Upper lobe of right lung (tissue), 1 donor: ENCODE measurements at regions not wholly inside any gene's neighbourhood (a gene's known extent, or its start where the extent isn't known, plus 50 kb on each side); places are given as distances from the start of the nearest gene placed in this dataset.

Source experiments
- ATAC-seq: fragments of 200-7000 bp; cut with Tn5 transposase; one replicate; pipeline ENCODE4 v1.9.1; 2020; ENCODE audit warnings: mild to moderate bottlenecking, moderate library complexity
- DNase-seq: peaks from one replicate; pipeline ENCODE4 v3.0.0-alpha.2; 2020
- H3K27ac ChIP-seq: fragments of 200-600 bp; one replicate; pipeline ENCODE4 v1.8.0; 2022
- H3K27me3 ChIP-seq: fragments of 200-600 bp; one replicate; pipeline ENCODE4 v1.8.0; 2022; ENCODE audit warnings: mild to moderate bottlenecking
- H3K36me3 ChIP-seq: fragments of 200-600 bp; one replicate; pipeline ENCODE4 v1.8.0; 2022
- H3K4me1 ChIP-seq: fragments of 200-600 bp; one replicate; pipeline ENCODE4 v1.8.0; 2022
- H3K4me3 ChIP-seq: fragments of 200-600 bp; one replicate; pipeline ENCODE4 v1.8.0; 2022; ENCODE audit warnings: mild to moderate bottlenecking
- H3K9me3 ChIP-seq: fragments of 200-600 bp; one replicate; pipeline ENCODE4 v1.8.0; 2022
- CTCF ChIP-seq: fragments of 200-600 bp; IDR thresholded peaks from one replicate; pipeline ENCODE4 v1.8.0; 2022; ENCODE audit warnings: antibody characterized with exemption
- intact Hi-C: fragments of 100-400 bp; cut with DNase I; formaldehyde crosslinking; loops from one replicate; pipeline ENCODE4 v1.11.0; 2022
- donor health status: DM: no; HTN: yes; CAD: no; lungs with severe emphysema.

GRCh38 chr13:63195726-63196125, 1780.1 kb upstream of the PCDH20 start:
- Histone ChIP-seq H3K9me3 (no peaks in the 10 kb centered on the region), H3K4me1 (peaks cover 4% of the 10 kb centered on the region), H3K27ac (no peak overlapping the region), H3K27me3 (no peaks in the 10 kb centered on the region), H3K36me3 (no peaks in the 10 kb centered on the region), H3K4me3 (no peak overlapping the region)
- intact Hi-C loops, result no loop called here
- TF ChIP-seq CTCF, result no peak
- ATAC-seq, result no peak
- no peak for DNase-seq

- no peak overlapping the region for H3K27ac ChIP-seq
- H3K27me3 ChIP-seq, result no peaks in the 10 kb centered on the region
- no peak for DNase-seq
- no peaks in the 10 kb centered on the region for H3K4me1 ChIP-seq
- intact Hi-C loops, result no loop called here
- no peak for TF ChIP-seq CTCF
- no peak for ATAC-seq
- H3K9me3 ChIP-seq, result no peaks in the 10 kb centered on the region
- H3K36me3 ChIP-seq, result no peaks in the 10 kb centered on the region
- H3K4me3 ChIP-seq, result no peak overlapping the region
Measured at GRCh38 chr13:63190742-63191141, 1775.1 kb upstream of the PCDH20 start.

- intact Hi-C loops, result no loop called here
- Histone ChIP-seq H3K27me3 (no peaks in the 10 kb centered on the region), H3K27ac (no peak overlapping the region), H3K4me1 (no peaks in the 10 kb centered on the region), H3K4me3 (no peak overlapping the region), H3K9me3 (no peaks in the 10 kb centered on the region), H3K36me3 (no peaks in the 10 kb centered on the region)
- no peak for TF ChIP-seq CTCF
- no peak for ATAC-seq
- DNase-seq, result no peak
Measured at GRCh38 chr13:63190219-63190618, 1774.6 kb upstream of the PCDH20 start.

- H3K27ac ChIP-seq, result no peak overlapping the region
- no peak for TF ChIP-seq CTCF
- no peaks in the 10 kb centered on the region for H3K36me3 ChIP-seq
- ATAC-seq (no peak), DNase-seq (no peak)
- no peak overlapping the region for H3K4me3 ChIP-seq
- no peaks in the 10 kb centered on the region for H3K27me3 ChIP-seq
- H3K9me3 ChIP-seq, result no peaks in the 10 kb centered on the region
- H3K4me1 ChIP-seq, result no peaks in the 10 kb centered on the region
- intact Hi-C loops, result no loop called here
Measured at GRCh38 chr13:63189712-63190111, 1774.1 kb upstream of the PCDH20 start.

- no peak for DNase-seq
- Histone ChIP-seq H3K4me3 (no peak overlapping the region), H3K36me3 (no peaks in the 10 kb centered on the region), H3K4me1 (no peaks in the 10 kb centered on the region), H3K27me3 (no peaks in the 10 kb centered on the region), H3K27ac (no peak overlapping the region), H3K9me3 (no peaks in the 10 kb centered on the region)
- no peak for ATAC-seq
- TF ChIP-seq CTCF, result no peak
- intact Hi-C loops, result no loop called here
Measured at GRCh38 chr13:63184693-63185092, 1769.0 kb upstream of the PCDH20 start.

GRCh38 chr13:63175536-63175935, 1759.9 kb upstream of the PCDH20 start:
- no peak for TF ChIP-seq CTCF
- ATAC-seq (no peak), DNase-seq (no peak)
- no peak overlapping the region for H3K4me3 ChIP-seq
- H3K4me1 ChIP-seq, result no peaks in the 10 kb centered on the region
- H3K36me3 ChIP-seq, result no peaks in the 10 kb centered on the region
- no peaks in the 10 kb centered on the region for H3K9me3 ChIP-seq
- intact Hi-C loops, result no loop called here
- H3K27me3 ChIP-seq, result no peaks in the 10 kb centered on the region
- no peak overlapping the region for H3K27ac ChIP-seq
